IPS-15b (cell line): ENCODE measurements at regions not wholly inside any gene's neighbourhood (a gene's known extent, or its start where the extent isn't known, plus 50 kb on each side); places are given as distances from the start of the nearest gene placed in this dataset.
A peak's percentile ranks its signal among the peaks of the same experiment; 100 is the strongest.

ENCODE experiments used
- H3K27me3 ChIP-seq: one replicate; pipeline ENCODE4 v1.6.1; 2013; ENCODE audit warnings: low read length; ENCODE audit not compliant: control insufficient read depth, insufficient read depth
- H3K36me3 ChIP-seq: one replicate; pipeline ENCODE4 v1.6.1; 2013; ENCODE audit warnings: low read length; ENCODE audit not compliant: control insufficient read depth, insufficient read depth
- H3K4me1 ChIP-seq: one replicate; pipeline ENCODE4 v1.6.1; 2013; ENCODE audit warnings: mild to moderate bottlenecking, low read length; ENCODE audit not compliant: control insufficient read depth, insufficient read depth
- H3K4me3 ChIP-seq: one replicate; pipeline ENCODE4 v1.5.1; 2013; ENCODE audit warnings: low read depth, low read length
- H3K9ac ChIP-seq: one replicate; pipeline ENCODE4 v1.6.1; 2013; ENCODE audit warnings: low read depth, mild to moderate bottlenecking, low read length
- H3K9me3 ChIP-seq: one replicate; pipeline ENCODE4 v1.6.1; 2013; ENCODE audit warnings: mild to moderate bottlenecking, low read length; ENCODE audit not compliant: control insufficient read depth, insufficient read depth

- Histone ChIP-seq H3K27me3 (no peaks in the 10 kb centered on the region), H3K9me3 (no peaks in the 10 kb centered on the region), H3K4me3 (no peak overlapping the region), H3K4me1 (no peaks in the 10 kb centered on the region), H3K9ac (no peak overlapping the region), H3K36me3 (no peaks in the 10 kb centered on the region)
These were observed 327.9 kb upstream of the PROX1 start for GRCh38 chr1:213659580-213660547.

- no peaks in the 10 kb centered on the region for H3K36me3 ChIP-seq
- H3K4me3 ChIP-seq, result no peak overlapping the region
- no peaks in the 10 kb centered on the region for H3K9me3 ChIP-seq
- H3K9ac ChIP-seq, result no peak overlapping the region
- no peaks in the 10 kb centered on the region for H3K27me3 ChIP-seq
- H3K4me1 ChIP-seq, result no peaks in the 10 kb centered on the region
These were observed 326.5 kb upstream of the PROX1 start for GRCh38 chr1:213661302-213661701.

GRCh38 chr1:213666113-213666512 is 321.7 kb upstream of the PROX1 start:
- Histone ChIP-seq H3K9me3 (no peaks in the 10 kb centered on the region), H3K36me3 (no peaks in the 10 kb centered on the region), H3K4me1 (peaks cover 6% of the 10 kb centered on the region), H3K9ac (no peak overlapping the region), H3K4me3 (no peak overlapping the region), H3K27me3 (no peaks in the 10 kb centered on the region)

GRCh38 chr1:213666922-213667321 is 320.9 kb upstream of the PROX1 start:
- no peaks in the 10 kb centered on the region for H3K9me3 ChIP-seq
- no peaks in the 10 kb centered on the region for H3K27me3 ChIP-seq
- peaks cover 6% of the 10 kb centered on the region for H3K4me1 ChIP-seq
- no peak overlapping the region for H3K9ac ChIP-seq
- no peaks in the 10 kb centered on the region for H3K36me3 ChIP-seq
- no peak overlapping the region for H3K4me3 ChIP-seq

- Histone ChIP-seq H3K9me3 (no peaks in the 10 kb centered on the region), H3K36me3 (no peaks in the 10 kb centered on the region), H3K9ac (no peak overlapping the region), H3K27me3 (no peaks in the 10 kb centered on the region), H3K4me3 (no peak overlapping the region), H3K4me1 (peaks cover 6% of the 10 kb centered on the region)
These were observed 318.3 kb upstream of the PROX1 start for GRCh38 chr1:213669512-213669911.

GRCh38 chr1:213669964-213670691 is 317.6 kb upstream of the PROX1 start:
- Histone ChIP-seq H3K4me1 (peaks cover 6% of the 10 kb centered on the region), H3K36me3 (no peaks in the 10 kb centered on the region), H3K9ac (no peak overlapping the region), H3K27me3 (no peaks in the 10 kb centered on the region), H3K4me3 (peak overlapping the region; percentile 13), H3K9me3 (no peaks in the 10 kb centered on the region)

GRCh38 chr1:213670692-213671023 is 317.1 kb upstream of the PROX1 start:
- H3K27me3 ChIP-seq, result no peaks in the 10 kb centered on the region
- no peaks in the 10 kb centered on the region for H3K9me3 ChIP-seq
- no peak overlapping the region for H3K9ac ChIP-seq
- peaks cover 6% of the 10 kb centered on the region for H3K4me1 ChIP-seq
- no peak overlapping the region for H3K4me3 ChIP-seq
- H3K36me3 ChIP-seq, result no peaks in the 10 kb centered on the region

- Histone ChIP-seq H3K36me3 (no peaks in the 10 kb centered on the region), H3K9ac (no peak overlapping the region)
These were observed 312.7 kb upstream of the PROX1 start for GRCh38 chr1:213675043-213675442.

GRCh38 chr1:213676736-213677135 is 311.0 kb upstream of the PROX1 start:
- H3K9me3 ChIP-seq, result no peaks in the 10 kb centered on the region
- no peak overlapping the region for H3K9ac ChIP-seq
- no peaks in the 10 kb centered on the region for H3K36me3 ChIP-seq
- no peaks in the 10 kb centered on the region for H3K27me3 ChIP-seq
- H3K4me1 ChIP-seq, result no peaks in the 10 kb centered on the region
- H3K4me3 ChIP-seq, result no peak overlapping the region

More at GRCh38 chr1:213675043-213675442, 312.7 kb upstream of the PROX1 start:
- Histone ChIP-seq H3K9me3 (no peaks in the 10 kb centered on the region), H3K27me3 (no peaks in the 10 kb centered on the region), H3K4me1 (peaks cover 3% of the 10 kb centered on the region), H3K4me3 (no peak overlapping the region)

- H3K36me3 ChIP-seq, result no peaks in the 10 kb centered on the region
- H3K9ac ChIP-seq, result no peak overlapping the region
- no peak overlapping the region for H3K4me3 ChIP-seq
- no peaks in the 10 kb centered on the region for H3K27me3 ChIP-seq
- no peaks in the 10 kb centered on the region for H3K4me1 ChIP-seq
- H3K9me3 ChIP-seq, result no peaks in the 10 kb centered on the region
These were observed 309.4 kb upstream of the PROX1 start for GRCh38 chr1:213678348-213678747.

- no peak overlapping the region for H3K9ac ChIP-seq
- H3K9me3 ChIP-seq, result no peaks in the 10 kb centered on the region
- H3K4me3 ChIP-seq, result no peak overlapping the region
- H3K27me3 ChIP-seq, result no peaks in the 10 kb centered on the region
- no peaks in the 10 kb centered on the region for H3K36me3 ChIP-seq
- no peaks in the 10 kb centered on the region for H3K4me1 ChIP-seq
These were observed 309.0 kb upstream of the PROX1 start for GRCh38 chr1:213678753-213679152.

GRCh38 chr1:213679153-213679552 is 308.6 kb upstream of the PROX1 start:
- Histone ChIP-seq H3K4me1 (no peaks in the 10 kb centered on the region), H3K4me3 (no peak overlapping the region), H3K27me3 (no peaks in the 10 kb centered on the region), H3K9ac (no peak overlapping the region), H3K9me3 (no peaks in the 10 kb centered on the region), H3K36me3 (no peaks in the 10 kb centered on the region)
